GM23338 (cell line): ENCODE measurements at regions not wholly inside any gene's neighbourhood (a gene's known extent, or its start where the extent isn't known, plus 50 kb on each side); places are given as distances from the start of the nearest gene placed in this dataset.

Experiments used
- CREB1 ChIP-seq: fragments of 250-450 bp; sonication (Bioruptor Pico); IDR thresholded peaks from 2 replicates; pipeline ENCODE4 v1.5.0; 2020; ENCODE audit warnings: low read depth, mild to moderate bottlenecking, moderate library complexity
- CTCF ChIP-seq, 2 experiments: fragments of 200-600 bp in 1 of 2; sonication (generic) in 1 of 2; conservative IDR thresholded peaks; 2 replicates each; pipeline versions ENCODE4 v1.5.1 to v1.6.1; 2016 to 2017; ENCODE audit warnings: antibody characterized with exemption in 2 of 2, low read depth in 2 of 2, mild to moderate bottlenecking in 2 of 2, moderate library complexity in 1 of 2
- ETS1 ChIP-seq: IDR thresholded peaks from 2 replicates; pipeline ENCODE4 v1.6.1; 2016; ENCODE audit warnings: antibody characterized with exemption
- EZH2 ChIP-seq: fragments of 200-600 bp; sonication (generic); IDR thresholded peaks from one replicate; pipeline ENCODE4 v1.8.0; 2017; ENCODE audit warnings: antibody characterized with exemption, mild to moderate bottlenecking, low read depth; ENCODE audit not compliant: unreplicated experiment
- EZH2phosphoT487 ChIP-seq: fragments of 200-600 bp; sonication (generic); IDR thresholded peaks from one replicate; pipeline ENCODE4 v1.8.1; 2018; ENCODE audit warnings: antibody characterized with exemption; ENCODE audit not compliant: unreplicated experiment
- JUNB ChIP-seq: IDR thresholded peaks from one replicate; pipeline ENCODE4 v1.6.1; 2016; ENCODE audit warnings: antibody characterized with exemption; ENCODE audit not compliant: unreplicated experiment
- NANOG ChIP-seq: IDR thresholded peaks from 2 replicates; pipeline ENCODE4 v1.6.1; 2016; ENCODE audit warnings: antibody characterized with exemption, borderline replicate concordance
- POLR2AphosphoS5 ChIP-seq: IDR thresholded peaks from 2 replicates; pipeline ENCODE4 v1.6.1; 2016; ENCODE audit warnings: antibody characterized with exemption, low read depth
- REST ChIP-seq: IDR thresholded peaks from one replicate; pipeline ENCODE4 v1.6.1; 2018; ENCODE audit warnings: antibody characterized with exemption; ENCODE audit not compliant: unreplicated experiment
- STAT1 ChIP-seq: IDR thresholded peaks from one replicate; pipeline ENCODE4 v1.6.1; 2016; ENCODE audit warnings: antibody characterized with exemption; ENCODE audit not compliant: unreplicated experiment
- ZNF114 ChIP-seq: fragments of 250-450 bp; sonication (Bioruptor Pico); IDR thresholded peaks from 2 replicates; pipeline ENCODE4 v1.5.0; 2020; ENCODE audit warnings: mild to moderate bottlenecking, moderate library complexity
- ZNF331 ChIP-seq: fragments of 250-450 bp; sonication (Bioruptor Pico); IDR thresholded peaks from 2 replicates; pipeline ENCODE4 v1.5.0; 2020; ENCODE audit warnings: low read depth, mild to moderate bottlenecking, moderate library complexity
- ZNF462 ChIP-seq: fragments of 250-450 bp; sonication (Bioruptor Pico); IDR thresholded peaks from 2 replicates; pipeline ENCODE4 v1.5.0; 2020; ENCODE audit warnings: mild to moderate bottlenecking, moderate library complexity

- TF ChIP-seq CTCF (conservative IDR thresholded peaks at IDR 0.05; ENCODE audit: low read depth in 2 of 2) (no peak), ZNF331 (CRISPR knock-in tag) (no peak), EZH2phosphoT487 (no peak), EZH2 (no peak), JUNB (no peak), ZNF114 (CRISPR knock-in tag) (no peak), POLR2AphosphoS5 (no peak), ETS1 (no peak), STAT1 (no peak), CREB1 (CRISPR knock-in tag) (no peak), REST (no peak), NANOG (no peak), ZNF462 (CRISPR knock-in tag) (no peak)
These were observed 215.4 kb upstream of the DIO2 start for GRCh38 chr14:80426683-80427082.
